CD4-positive, alpha-beta T cell treated with Interleukin-15 for 1 hour (primary cell): ENCODE measurements at regions not wholly inside any gene's neighbourhood (a gene's known extent, or its start where the extent isn't known, plus 50 kb on each side); places are given as distances from the start of the nearest gene placed in this dataset.

ENCODE experiments used
- DNase-seq: peaks from one replicate; pipeline ENCODE4 v3.0.0-alpha.2; 2020

DNA sequence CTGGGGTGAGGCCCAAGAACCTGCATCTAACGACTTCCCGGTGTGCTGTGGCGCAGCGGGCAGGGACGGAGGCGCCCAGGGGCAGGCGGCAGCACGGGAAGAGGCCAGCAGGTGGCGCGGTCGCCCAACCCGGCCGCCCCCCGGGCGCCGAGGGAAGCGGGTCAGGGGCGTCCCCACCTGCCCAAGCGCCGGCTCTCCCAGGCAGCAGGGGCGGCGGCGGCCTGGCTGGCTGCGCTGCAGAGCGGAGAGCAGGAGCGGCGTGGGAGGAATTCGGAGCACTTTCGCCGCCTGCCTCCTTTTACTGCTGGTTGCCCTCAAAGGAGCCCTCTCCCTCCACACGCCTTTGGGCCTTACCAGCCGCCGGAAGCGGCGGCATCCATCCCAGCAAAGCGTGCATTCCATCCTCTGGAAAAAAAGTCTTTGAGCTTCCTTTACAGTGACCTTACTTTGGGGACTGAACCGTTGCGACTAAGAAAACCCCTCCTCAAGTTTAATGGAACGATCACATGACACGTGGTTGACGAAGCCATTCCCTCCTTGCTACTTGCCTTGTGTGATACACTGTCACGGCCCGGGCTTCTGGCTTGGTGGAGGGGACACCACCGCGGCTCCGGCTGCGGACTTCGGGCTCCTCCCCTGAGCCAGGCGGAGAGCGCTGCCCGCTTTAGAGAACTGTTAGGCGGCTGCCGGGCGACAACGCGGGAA, 106.8 kb upstream of the CLMP start:
- peak; percentile 51 for DNase-seq

DNA sequence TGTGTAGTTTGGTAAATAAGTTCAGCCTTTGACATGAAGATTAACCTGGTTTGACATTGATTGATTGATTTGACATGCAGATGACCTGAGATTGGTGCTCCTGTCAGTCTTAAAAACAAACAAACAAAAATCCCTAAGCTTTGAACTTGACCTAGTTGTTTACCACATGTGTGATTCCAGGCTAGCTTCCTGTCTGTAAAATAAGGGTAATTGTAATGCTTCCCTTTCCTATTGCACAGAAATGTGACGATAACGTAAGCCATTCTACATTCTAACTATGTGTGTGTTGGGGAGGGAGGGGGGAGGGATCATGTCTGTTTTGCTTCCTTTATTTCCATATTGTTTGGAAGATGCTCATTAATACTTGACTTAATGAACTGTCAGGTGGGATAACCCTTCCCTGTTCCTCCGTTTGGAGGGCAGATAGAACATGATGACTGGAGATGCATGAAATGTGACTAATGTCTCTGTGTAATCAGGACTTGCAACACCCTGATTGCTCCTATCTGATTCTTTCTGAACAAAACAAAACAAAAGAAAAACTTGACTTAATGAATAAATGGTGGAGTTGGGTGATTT, 106.1 kb upstream of the CLMP start:
- DNase-seq = no peak

DNA sequence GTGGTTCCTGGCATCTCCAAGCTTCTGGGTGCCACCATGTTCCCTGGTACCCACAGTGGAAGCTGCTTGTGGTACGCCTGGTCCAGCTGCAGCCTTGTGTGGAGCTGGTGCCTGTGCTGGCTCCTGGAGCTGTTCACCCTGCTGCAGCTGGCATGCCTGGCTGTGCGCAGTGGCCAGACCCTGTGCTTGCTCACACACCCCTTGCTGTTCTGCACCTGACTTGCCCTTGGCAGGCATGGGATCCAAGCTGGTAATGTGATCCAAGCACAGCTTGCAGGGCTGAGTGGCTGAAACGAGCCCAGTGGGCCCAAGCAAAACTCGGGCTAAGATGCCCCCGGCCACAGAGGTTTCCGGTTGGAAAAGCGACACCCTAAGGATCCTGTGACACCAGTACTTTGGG, 104.7 kb upstream of the CLMP start:
- no peak for DNase-seq

DNA sequence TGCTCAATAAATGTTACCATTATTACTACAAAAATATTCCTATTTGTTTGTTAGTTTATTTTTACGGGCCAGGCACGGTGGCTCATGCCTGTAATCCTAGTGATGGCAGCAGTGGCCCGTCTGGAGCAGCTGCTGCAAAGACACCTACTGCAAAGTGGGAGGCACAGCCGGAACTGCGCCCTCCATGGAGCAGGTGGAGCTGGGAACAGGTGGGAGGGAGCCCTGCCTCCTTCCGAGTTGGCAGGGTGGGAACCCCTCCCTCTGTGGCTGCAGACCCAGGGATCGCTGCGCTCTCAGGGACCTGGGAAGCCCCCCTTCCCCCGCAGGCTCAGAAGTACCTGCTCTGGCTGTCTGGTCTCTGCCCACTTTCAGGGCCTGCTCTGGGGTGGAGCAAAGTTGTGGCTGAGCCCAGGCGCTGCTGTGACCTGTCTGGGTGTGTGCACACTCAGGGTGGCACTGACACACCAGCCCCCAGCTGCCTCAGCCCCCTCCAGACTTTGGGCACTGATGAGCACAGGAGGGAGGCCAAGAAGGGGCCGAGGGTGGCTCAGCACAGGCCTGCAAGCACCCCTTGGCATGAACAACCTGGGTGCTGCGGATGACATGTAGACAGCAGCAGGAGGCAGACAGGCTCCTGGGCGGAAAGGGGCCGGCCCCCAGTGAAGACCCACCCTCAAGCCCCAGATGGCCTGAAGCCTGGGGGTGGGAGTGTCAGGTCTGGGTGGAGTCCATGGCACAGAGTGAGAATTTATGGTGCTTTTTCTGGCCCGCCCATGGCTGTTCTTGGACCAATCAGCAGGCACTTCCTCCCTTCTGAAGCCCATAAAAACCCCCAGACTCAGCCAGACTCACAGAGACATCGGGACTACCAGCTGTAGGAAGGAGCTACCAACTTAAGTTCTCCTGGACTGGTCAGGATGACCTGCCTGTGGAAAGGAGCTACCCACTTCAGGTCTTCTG, 103.7 kb upstream of the CLMP start:
- DNase-seq = no peak

DNA sequence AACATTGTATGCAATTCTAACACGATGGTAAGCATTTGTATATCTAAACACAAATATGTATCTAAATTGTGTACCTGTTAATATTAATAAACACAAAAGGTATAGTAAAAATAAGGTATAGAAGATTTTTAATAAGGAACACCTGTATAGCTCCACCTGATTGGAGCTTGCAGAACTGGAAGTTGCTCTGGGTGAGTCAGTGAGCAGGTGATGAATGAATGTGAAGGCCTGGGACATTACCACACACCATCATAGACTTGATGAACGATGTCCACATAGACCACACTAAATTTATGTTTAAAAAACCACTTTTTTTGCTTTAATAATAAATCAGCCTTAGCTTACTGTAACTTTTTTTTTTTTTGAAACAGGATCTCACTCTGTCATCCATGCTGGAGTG, 97.6 kb upstream of the CLMP start:
- no peak for DNase-seq

DNA sequence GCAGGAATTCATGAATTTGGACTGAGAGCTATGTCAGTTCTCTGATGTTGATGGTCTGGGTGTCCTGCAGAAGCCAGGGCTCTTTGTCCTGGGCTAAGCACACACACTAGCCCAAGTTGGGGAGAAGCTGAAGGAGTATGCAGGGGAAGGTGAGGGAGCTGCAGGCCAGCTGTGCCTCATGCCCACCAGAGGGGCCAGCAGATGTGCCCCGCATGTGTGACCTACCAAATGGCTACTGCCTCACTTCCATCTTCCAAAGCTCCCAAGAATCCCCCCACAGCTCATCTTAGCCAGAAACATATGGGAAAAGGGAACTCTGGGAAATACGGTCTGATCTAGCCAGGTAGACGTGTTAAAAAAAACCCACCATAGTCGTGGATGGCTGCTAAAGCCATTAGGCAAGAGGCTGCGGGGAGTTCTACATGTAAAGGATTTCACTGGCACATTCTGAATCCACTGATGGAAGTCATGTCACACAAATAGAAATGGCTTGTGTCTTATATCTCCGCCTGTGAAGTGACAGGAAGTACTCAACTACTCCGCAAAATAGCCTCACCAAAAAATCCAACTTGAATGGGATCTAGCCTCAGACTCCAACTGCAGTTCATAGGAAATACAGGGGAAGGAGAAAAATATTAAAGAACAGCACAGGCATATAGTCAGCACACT, 96.3 kb upstream of the CLMP start:
- DNase-seq = no peak

DNA sequence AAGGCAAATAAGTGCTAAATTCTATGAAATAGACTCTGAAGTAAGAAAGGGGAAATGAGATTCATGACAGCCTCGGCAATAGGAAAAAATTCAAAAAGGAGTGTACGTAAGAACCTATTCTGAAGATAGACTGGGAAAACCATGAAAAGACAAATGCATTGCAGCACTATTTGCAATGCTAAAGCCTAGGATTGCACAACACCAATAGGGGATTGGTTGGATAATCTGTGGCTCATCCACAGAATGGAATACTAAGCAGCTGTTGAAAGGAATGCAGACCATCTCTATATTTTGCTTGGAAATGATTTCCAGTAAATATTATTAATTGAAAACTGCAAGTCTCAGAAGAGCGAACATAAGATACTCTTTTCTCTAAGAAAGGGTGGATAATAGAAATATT, 91.7 kb upstream of the CLMP start:
- no peak for DNase-seq

DNA sequence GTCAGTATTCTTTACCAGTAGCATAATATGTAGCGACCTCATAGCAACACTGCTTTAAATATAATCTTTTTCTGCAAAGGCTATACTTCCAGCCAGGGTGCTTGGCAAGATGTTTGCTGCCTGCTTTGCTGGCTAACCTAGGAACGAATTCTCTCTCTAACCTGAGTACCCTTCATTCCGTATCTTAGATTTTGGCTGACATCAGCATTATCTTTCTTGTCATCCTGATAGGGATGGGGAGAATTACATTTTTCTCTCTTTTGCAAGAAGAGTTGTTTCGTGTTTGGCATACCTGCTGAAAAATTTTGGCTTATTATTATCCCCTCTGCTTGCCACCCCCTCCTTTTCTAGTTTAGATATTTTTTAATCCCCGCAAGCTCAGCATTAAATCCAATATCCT, 91.2 kb upstream of the CLMP start:
- no peak for DNase-seq

DNA sequence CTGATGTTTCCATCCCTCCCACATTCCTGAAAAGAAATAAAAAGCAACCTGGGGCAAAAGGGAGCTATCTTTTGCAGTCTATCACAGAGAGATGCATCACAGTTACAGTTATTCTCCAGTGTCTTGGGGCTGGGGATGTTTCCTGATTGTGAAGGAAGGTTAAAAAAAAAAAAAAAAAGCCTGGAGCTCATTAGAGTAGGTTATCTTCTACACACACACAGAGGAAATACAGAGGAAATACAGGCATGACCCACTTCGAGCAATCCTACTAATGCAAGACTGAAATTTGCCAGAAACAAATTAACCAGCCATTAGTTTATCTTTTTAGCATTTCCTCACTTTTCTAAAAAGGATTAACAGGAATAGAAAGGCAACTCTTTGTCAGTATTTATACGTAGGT, 89.4 kb upstream of the CLMP start:
- no peak for DNase-seq

DNA sequence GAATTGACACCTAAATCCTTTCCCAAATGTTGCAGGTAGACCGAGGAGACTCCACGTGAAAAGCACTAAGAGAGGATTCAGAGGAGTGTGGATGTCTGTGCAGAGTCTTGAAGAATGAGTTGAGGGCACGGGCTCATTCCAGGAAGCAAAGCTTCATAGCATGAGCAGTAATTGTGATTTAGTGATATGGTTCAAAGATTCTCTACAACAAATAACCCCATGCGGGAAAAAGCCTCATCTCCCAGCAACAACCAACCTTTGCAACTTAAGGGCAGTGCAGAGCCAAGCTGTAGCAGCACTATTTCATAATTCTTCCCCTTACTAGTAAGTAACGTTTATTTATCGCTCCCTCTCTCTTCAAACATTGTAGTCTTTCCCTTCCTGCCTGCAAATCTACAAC, 87.5 kb upstream of the CLMP start:
- DNase-seq = no peak

DNA sequence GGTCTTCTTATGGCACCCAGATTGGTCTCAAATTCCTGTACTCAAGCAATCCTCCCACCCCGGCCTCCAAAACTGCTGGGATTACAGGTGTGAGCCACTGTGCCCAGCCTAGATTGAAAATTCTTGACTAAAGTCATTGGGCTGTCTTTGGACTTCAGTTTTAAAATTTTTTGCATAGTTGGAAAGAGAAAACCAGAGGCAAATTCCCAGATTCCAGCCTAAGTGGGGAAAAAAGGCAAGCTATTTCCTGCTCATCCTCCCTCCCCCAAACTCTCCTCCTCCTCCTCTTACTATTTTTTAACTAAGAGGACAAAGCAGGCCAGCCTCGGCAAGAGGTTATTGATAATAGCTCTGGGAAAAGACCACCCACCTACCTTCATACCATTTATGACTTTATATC, 78.6 kb upstream of the CLMP start:
- DNase-seq = no peak

DNA sequence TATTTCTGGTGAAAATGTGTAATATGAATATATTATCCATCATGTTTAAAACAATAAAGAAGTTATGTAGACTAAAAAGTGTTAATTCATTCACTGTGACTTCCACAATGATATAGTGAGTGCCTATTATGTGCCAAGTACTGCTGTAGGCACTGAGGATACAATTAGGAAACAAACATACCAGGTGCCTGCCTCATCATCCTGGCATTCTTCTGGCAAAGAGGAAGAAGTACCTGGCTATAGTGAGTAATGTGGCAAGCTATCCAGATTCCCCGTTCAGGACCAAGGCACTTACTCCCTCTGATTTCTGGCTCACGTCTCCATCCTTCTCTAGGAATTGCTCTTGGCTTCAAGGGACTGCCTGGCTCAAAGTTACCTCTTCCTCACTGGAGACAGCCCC, 77.5 kb upstream of the CLMP start:
- no peak for DNase-seq

DNA sequence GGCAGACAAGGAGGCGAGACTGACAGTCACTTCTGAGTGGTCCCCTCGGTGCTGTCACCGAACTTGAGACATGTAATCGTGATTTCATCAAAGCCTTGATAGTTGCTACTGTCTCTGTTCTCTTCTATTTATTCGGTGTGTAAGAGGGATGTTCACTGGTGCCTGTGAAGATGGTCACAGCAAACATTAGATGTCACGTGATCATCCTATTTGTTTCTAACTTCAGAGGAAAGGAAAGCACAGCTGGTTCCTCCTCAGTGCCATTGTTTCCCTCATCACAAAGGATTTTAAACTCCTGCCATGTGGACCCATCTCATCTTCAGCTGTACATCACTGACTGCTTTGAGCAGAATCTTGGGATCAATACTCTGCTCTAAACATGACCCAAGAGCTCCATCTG, 73.1 kb upstream of the CLMP start:
- no peak for DNase-seq

DNA sequence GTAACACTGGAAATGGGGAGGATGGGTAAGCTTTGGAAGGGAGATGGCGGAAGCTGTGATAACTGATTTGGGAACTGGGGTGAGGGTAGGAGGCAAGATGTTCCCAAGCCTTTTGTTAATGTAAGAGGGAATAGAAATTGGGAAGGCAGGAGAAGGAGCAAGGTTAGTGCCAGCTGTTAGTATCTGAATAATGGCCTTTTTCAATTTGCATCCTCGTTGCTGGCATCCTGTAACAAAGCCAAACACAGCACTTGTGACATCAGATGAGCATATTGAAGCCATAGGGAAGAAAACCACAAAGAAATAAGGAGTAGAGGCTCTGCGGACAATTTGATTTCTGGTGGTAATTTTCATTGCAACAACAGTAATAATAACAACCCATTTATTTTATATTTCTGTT, 70.9 kb upstream of the CLMP start:
- DNase-seq = no peak

DNA sequence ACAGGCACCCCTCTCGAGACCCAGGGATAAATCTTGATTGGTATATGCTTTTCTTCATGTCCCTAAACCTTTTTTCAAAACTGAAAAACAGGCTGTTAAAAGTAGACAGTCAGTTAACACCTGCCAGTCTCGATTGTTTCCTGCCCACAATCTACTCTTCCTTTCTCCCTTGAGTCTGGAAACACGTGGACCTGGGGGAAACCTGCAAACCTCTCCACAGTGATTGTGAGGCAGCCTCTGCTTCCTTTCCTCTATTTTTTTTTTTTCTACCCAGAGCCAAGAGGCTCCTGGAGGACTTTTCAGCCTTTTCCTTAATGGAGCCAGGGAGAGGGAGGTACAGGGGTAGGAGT, 69.4 kb upstream of the CLMP start:
- DNase-seq = no peak

DNA sequence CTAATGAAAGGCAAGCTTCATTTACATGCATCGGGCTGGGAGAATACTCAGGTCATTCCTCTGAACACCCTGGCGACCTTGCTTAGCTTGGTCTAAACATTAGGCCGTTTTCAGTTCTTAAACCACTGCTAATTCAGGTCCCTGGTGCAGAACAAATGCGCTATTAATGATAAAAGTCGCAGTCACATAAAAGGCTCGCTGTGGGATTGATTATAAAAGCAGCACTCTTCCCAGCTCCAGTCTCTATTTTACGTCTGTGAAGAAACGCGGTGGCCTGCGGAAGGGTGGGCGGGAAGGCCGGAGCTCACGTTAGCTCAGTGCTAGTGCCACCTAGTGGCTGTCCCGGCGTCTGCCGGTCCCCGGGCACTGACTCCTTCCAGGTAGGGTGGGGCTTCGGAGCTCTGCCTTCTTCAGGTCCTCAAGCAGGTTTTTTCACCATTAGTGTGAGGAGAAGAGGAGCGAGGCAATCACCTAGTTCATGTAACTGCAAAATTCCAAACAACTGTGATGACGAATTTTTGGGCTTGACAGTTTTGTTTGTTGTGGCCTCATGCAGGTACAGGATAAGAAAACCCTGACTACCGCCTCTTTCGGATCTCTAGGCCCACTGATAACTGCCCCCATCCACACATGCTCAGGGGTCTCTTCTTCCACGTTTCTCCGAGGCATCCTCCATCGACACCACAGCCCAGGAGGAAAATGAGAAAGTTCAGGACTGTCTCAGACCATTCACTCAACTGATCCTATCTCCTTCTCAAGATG, 66.5 kb upstream of the CLMP start:
- peak; percentile 32 for DNase-seq

DNA sequence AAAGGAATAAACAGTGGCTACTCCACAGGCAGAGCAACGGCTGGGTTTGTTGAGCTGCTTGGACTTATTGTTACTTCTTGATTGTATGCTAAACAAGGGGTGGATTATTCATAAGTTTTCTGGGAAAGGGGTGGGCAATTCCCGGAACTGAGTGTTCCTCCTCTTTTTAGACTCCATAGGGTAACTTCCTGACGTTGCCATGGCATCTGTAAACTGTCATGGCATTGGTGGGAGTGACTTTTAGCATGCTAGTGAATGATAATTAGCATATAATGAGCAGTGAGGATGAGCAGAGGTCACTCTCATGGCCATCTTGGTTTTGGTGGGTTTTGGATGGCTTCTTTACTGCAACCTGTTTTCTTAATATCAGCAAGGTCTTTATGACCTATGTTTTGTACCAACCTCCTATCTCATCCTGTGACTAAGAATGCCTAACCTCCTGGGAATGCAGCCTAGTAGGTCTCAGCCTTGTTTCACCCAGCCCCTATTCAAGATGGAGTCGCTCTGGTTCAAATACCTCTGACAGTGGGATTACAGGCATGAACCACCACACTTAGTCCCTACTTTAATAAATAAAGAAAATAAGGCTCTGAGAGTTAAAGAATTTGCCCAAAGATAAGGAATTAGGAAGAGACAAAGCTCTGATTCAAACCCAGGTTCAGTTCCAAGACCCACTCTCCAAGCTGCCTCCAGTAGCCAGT, 65.6 kb upstream of the CLMP start:
- no peak for DNase-seq

DNA sequence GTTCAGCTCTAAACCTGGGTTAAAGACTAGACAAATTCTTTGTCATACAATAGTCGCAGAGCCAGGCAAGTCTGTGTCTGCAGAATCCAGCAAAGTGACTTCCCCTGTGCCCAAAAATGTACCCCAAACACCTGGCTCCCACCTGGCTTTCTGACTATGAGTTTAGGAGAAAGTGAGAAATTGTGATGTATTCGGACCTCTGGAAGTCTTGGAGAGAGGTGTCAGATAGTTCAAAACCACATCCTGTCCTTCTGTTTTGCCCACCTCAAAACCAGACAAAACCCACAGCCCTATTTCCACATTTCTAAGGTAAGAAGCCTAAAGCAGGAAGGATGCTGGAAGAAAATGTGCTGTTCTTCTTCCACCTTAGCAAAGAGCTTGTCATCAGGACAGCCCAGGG, 63.8 kb upstream of the CLMP start:
- no peak for DNase-seq

DNA sequence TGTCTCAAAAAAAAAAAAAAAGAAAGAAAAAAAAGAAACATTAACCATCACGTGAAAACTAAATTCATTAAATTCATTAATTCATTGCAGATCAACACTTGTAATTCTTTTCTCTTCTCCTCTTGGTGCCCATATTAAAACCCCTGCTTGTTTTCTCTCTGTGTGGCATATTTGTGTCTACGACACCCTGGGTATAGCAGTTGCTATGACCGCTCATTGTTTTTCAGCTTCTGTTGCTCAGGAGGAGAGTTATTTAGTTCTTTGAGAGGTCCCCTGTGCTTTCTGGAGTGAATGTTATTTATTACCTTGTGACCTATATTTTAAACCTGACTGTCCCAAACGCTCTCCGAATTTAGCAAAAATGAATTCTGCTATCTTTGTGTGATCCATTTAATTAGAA, 62.3 kb upstream of the CLMP start:
- DNase-seq = no peak

DNA sequence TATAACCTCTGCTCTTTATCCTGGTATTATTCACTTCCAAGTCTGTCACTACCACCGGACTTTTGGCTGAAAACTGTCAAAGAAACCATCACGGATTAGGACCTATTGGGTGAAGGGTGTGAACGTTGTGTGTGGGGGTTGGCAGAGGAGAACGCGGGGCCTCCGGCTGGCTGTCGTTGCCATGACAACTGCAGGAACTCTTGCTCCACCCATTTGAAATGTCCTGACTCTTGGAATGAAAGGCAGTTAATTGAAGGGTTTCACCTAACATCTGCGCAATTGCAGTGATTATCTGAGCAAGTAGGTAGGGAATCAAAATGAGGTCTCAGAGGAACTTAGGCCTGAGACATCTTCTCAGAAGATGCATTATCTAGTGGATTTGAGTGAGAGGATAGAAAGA, 60.9 kb upstream of the CLMP start:
- DNase-seq = no peak

DNA sequence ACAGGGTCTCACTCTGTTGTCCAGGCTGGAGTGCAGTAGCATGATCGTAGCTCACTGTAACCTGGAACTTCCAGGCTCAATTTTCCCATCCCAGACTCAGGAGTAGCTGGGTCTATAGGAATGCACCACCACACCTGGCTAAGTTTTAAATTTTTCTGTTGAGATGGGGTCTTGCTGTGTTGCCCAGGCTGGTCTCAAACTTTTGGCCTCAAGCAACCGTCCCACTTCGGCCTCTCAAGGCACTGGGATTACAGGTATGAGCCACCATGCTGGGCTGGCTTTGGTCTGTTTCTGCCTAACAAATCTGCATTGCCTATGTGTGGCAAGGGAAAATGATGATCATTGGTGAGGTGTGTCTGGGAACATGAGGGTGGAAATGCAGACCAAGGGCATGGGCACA, 59.3 kb upstream of the CLMP start:
- DNase-seq = no peak

DNA sequence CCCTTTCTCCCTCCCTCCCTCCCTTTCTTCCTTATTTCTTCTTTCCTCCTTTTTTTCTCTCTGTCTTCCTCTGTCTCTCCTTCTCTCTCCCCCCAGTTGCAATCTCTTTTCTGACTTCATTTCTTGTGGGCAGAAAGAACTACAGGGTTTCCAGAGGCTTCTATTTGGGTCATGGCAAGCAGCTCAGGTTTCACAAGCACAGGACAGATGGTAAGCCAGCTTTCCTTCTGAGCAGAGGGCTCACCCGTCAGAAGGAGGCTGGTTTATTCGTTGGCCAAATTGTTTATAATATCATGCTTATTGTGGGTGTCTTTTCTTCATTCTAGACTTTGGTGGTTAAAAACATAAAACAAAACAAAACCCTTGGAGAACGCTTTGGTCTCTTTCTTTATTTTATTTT, 58.9 kb upstream of the CLMP start:
- no peak for DNase-seq
